Central memory CD8-positive, alpha-beta T cell (primary cell): ENCODE measurements at regions not wholly inside any gene's neighbourhood (a gene's known extent, or its start where the extent isn't known, plus 50 kb on each side); places are given as distances from the start of the nearest gene placed in this dataset.
"Not testable (repeated sequence)": the region's sequence is repeated elsewhere in the genome, so short reads cannot be mapped to it uniquely, and the experiment has no call there.

Source experiments
- ATAC-seq: fragments of 150-1000 bp; cut with Tn5 transposase; replicated peaks from 2 replicates; pipeline ENCODE4 v1.10.0; 2022; ENCODE audit warnings: mild to moderate bottlenecking, moderate FRiP score, moderate number of reproducible peaks; ENCODE audit not compliant: poor library complexity, severe bottlenecking; ENCODE audit errors: extremely low read depth
- DNase-seq, 2 donors: peaks; one replicate each; pipeline ENCODE4 v3.0.0; 2021; ENCODE audit warnings: low spot score in 2 of 2
- H3K27ac Mint-ChIP-seq: one replicate; pipeline ENCODE4 v1.8.0; 2022; ENCODE audit warnings: low read depth, mild to moderate bottlenecking, moderate library complexity, mixed read lengths
- H3K27me3 Mint-ChIP-seq: one replicate; pipeline ENCODE4 v1.8.0; 2022; ENCODE audit warnings: mixed read lengths
- H3K36me3 Mint-ChIP-seq: one replicate; pipeline ENCODE4 v1.8.0; 2022; ENCODE audit warnings: mild to moderate bottlenecking, moderate library complexity, mixed read lengths; ENCODE audit not compliant: insufficient read depth
- H3K4me1 Mint-ChIP-seq: one replicate; pipeline ENCODE4 v1.8.0; 2022; ENCODE audit warnings: mixed read lengths
- H3K4me3 Mint-ChIP-seq: one replicate; pipeline ENCODE4 v1.8.0; 2022; ENCODE audit warnings: mild to moderate bottlenecking, moderate library complexity, mixed read lengths
- H3K9me3 Mint-ChIP-seq: one replicate; pipeline ENCODE4 v1.8.0; 2022; ENCODE audit warnings: mixed read lengths

DNA sequence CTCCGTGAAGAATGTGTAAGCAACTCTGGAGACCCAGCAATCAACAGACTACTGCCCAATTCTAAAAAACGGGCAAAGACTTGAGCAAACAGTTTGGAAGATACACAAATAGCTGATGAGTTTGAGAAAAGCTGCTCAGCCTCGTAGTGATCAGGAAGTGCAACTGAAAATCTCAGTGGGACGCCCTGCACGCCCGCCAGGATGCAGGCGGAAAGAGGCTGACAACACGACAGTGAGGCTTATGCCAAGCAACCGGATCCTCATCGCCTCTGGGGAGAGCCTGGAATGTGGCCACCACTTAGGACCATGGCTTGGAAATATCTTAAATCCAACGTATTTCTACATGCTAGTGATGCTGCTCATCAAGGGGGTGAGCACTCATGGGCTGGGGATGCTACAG is 116.2 kb upstream of the FAM20C start:
- not testable (repeated sequence) for ATAC-seq, H3K4me1 Mint-ChIP-seq, H3K27me3 Mint-ChIP-seq, H3K36me3 Mint-ChIP-seq, H3K27ac Mint-ChIP-seq, H3K9me3 Mint-ChIP-seq, DNase-seq, H3K4me3 Mint-ChIP-seq

- H3K36me3 Mint-ChIP-seq, DNase-seq, H3K4me1 Mint-ChIP-seq, H3K27ac Mint-ChIP-seq, H3K9me3 Mint-ChIP-seq, H3K4me3 Mint-ChIP-seq, ATAC-seq: not testable (repeated sequence)
- peaks cover 15% of the 10 kb centered on the region for H3K27me3 Mint-ChIP-seq
Measured at GRCh38 chr7:76829-77395, 115.5 kb upstream of the FAM20C start.

- H3K9me3 Mint-ChIP-seq, H3K27ac Mint-ChIP-seq, H3K36me3 Mint-ChIP-seq, DNase-seq, ATAC-seq, H3K4me3 Mint-ChIP-seq, H3K4me1 Mint-ChIP-seq: not testable (repeated sequence)
- peaks cover 15% of the 10 kb centered on the region for H3K27me3 Mint-ChIP-seq
Measured at GRCh38 chr7:78862-79261, 113.5 kb upstream of the FAM20C start.

- DNase-seq, H3K9me3 Mint-ChIP-seq, H3K36me3 Mint-ChIP-seq, H3K4me1 Mint-ChIP-seq, ATAC-seq, H3K4me3 Mint-ChIP-seq: not testable (repeated sequence)
- Mint-ChIP-seq H3K27me3 (peaks cover 15% of the 10 kb centered on the region), H3K27ac (peak overlapping the region; percentile 51)
Measured at GRCh38 chr7:79400-80055, 112.8 kb upstream of the FAM20C start.

GRCh38 chr7:80259-81067 is 111.9 kb upstream of the FAM20C start:
- Mint-ChIP-seq H3K36me3 (peaks cover 1% of the 10 kb centered on the region), H3K4me1 (no peaks in the 10 kb centered on the region), H3K27me3 (peaks cover 15% of the 10 kb centered on the region), H3K9me3 (no peaks in the 10 kb centered on the region), H3K4me3 (no peak overlapping the region), H3K27ac (no peak overlapping the region)
- ATAC-seq (no peak), DNase-seq (no peak)

DNA sequence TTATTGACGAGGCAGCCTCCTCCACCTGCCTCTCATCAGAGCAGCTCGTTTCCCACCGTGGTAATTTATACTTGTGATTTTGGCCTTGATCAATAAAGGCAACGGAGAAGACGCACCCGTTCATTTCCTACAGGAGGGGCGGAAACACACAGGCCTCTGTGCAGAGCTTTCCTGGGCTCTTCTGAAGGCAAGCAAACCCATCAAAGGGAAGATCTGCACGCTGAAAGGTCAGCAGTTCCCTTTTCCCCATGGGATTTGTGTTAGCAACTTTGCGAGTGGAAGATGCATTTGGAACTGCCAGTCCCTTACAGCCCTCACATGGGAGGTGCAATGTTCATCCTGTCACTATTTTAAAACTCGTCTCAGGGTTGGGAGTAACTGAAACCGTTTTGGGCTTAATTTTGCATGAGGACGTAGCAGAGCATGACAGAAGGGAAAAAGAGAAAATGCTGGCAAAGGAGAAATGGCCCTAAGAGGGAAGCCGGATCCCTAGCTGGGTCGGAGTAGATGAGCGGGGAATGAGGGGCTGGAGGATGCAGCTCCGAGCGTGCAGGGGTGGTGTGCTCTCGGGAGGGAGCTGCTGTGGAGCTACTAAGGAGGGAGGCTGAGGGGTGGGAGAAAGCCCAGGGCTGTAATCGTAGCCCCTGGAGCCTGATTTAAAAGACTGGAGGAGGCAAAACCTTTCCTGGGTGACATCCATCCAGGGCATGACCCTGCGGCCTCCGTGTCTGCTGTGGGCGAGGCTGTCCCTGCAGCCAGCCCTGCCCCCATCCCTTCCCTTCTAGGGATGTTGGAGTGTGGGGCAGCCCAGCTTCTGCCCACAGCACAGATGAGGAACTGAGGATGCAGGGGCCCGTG is 111.1 kb upstream of the FAM20C start:
- DNase-seq = no peak
- H3K36me3 Mint-ChIP-seq = peaks cover 1% of the 10 kb centered on the region
- no peaks in the 10 kb centered on the region for H3K9me3 Mint-ChIP-seq
- no peak for ATAC-seq
- H3K27ac Mint-ChIP-seq = no peak overlapping the region
- H3K4me1 Mint-ChIP-seq = no peaks in the 10 kb centered on the region
- peaks cover 15% of the 10 kb centered on the region for H3K27me3 Mint-ChIP-seq
- H3K4me3 Mint-ChIP-seq = no peak overlapping the region

DNA sequence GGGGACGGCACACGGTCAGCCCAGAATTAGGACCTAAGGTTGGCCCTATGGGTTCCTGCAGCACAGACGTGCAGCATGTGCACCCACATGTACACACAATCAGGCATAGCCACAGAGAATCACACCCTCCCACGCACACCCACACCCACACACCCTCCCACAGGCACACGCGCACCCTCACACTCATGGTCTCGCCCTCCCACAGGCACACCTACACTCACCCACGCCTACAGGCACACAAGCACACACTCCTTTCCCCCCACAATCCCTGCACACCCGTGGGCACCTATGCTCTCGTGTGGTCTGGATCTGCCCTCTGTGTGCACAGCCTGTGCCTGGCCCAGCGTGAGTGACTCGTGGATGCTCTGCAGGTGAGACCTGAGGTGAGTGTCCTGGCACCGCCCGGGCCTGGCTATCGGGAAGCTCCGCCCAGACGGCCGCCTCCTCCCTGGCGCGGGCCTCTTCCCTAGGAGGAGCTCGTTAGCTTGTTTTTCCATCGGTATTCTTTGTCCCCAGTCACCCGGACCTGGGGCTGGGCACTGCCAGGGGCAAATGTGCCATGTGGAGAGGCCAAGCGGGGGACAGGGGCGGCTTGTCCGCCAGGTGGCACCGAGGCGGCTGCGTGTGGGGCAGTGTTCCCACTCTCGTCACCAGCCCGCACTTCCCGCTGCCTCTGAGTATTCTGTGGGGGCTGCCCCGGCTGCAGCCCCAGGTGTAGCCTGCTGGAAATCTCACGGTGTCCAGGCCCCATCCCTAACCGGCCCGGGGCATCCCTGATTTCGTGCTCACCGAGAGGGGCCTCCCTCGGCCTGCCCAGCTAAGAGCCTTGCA is 110.2 kb upstream of the FAM20C start:
- Mint-ChIP-seq H3K9me3 (no peaks in the 10 kb centered on the region), H3K27me3 (peaks cover 15% of the 10 kb centered on the region), H3K27ac (no peak overlapping the region), H3K36me3 (peaks cover 1% of the 10 kb centered on the region), H3K4me1 (no peaks in the 10 kb centered on the region), H3K4me3 (no peak overlapping the region)
- ATAC-seq = no peak
- DNase-seq = no peak

- H3K27me3 Mint-ChIP-seq = peaks cover 15% of the 10 kb centered on the region
- no peak overlapping the region for H3K27ac Mint-ChIP-seq
- DNase-seq = no peak
Measured at GRCh38 chr7:82757-83155, 109.6 kb upstream of the FAM20C start.

GRCh38 chr7:83441-83840 is 108.9 kb upstream of the FAM20C start:
- Mint-ChIP-seq H3K9me3 (no peaks in the 10 kb centered on the region), H3K27me3 (peaks cover 15% of the 10 kb centered on the region), H3K4me1 (no peaks in the 10 kb centered on the region), H3K36me3 (peaks cover 1% of the 10 kb centered on the region), H3K27ac (no peak overlapping the region), H3K4me3 (no peak overlapping the region)
- ATAC-seq (no peak), DNase-seq (no peak)

More at GRCh38 chr7:82757-83155, 109.6 kb upstream of the FAM20C start:
- peaks cover 1% of the 10 kb centered on the region for H3K36me3 Mint-ChIP-seq
- no peak for ATAC-seq
- no peak overlapping the region for H3K4me3 Mint-ChIP-seq
- no peaks in the 10 kb centered on the region for H3K4me1 Mint-ChIP-seq
- no peaks in the 10 kb centered on the region for H3K9me3 Mint-ChIP-seq

- Mint-ChIP-seq H3K4me3 (no peak overlapping the region), H3K9me3 (no peaks in the 10 kb centered on the region), H3K27me3 (peaks cover 15% of the 10 kb centered on the region), H3K4me1 (no peaks in the 10 kb centered on the region), H3K36me3 (peaks cover 1% of the 10 kb centered on the region), H3K27ac (no peak overlapping the region)
- ATAC-seq (no peak), DNase-seq (no peak)
Measured at GRCh38 chr7:83861-84632, 108.3 kb upstream of the FAM20C start.

DNA sequence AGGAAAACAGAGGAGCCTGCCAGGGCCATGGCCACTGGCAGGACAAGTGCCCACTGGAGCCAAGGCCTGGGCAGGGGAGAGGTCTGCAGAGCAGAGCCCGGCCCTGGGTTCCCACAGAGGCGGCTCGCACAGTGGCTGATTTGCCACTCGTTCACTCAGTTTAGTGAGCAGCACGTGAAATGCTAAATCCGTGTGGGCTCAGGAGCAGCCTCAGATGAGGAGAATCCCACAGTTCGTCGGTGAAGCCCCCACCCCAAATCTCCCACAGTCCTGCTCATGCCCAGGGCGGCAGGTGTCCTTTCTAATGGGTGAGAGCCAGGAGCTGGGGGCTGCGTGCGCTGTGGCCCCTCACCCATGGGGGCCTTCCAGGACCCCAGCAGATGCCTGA is 107.7 kb upstream of the FAM20C start:
- no peaks in the 10 kb centered on the region for H3K4me1 Mint-ChIP-seq
- DNase-seq = no peak
- H3K27ac Mint-ChIP-seq = no peak overlapping the region
- ATAC-seq = no peak
- no peaks in the 10 kb centered on the region for H3K9me3 Mint-ChIP-seq
- peaks cover 1% of the 10 kb centered on the region for H3K36me3 Mint-ChIP-seq
- peaks cover 15% of the 10 kb centered on the region for H3K27me3 Mint-ChIP-seq
- no peak overlapping the region for H3K4me3 Mint-ChIP-seq
